NCI-H2107 treated with DMSO at 0.1 percent for 48 hours (cell line): ENCODE measurements at regions not wholly inside any gene's neighbourhood (a gene's known extent, or its start where the extent isn't known, plus 50 kb on each side); places are given as distances from the start of the nearest gene placed in this dataset.

Source experiments
- DNase-seq: peaks from one replicate; lab custom pipeline; 2025; ENCODE audit not compliant: unreplicated experiment; lab: John Stamatoyannopoulos, UW

DNA sequence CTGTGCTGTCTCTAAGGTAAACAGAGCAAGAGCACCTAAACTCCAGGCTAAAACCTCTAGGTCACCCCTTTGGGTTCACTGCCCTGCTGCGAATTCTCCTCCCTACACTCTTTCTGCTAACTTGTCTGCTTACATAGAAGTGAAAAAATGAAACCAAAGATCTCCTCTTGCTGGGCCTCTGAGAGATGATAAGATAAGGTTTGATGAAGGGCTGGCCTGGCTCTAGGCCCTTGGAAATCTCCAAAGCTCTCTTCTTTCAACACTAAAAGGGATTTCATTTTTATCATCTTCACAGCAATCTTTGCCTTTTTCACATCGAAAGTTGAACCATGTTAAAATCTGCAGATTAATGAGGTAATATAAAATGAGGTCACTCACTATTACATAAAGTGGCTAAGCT is 450.8 kb upstream of the TLE4 start:
- DNase-seq = no peak

DNA sequence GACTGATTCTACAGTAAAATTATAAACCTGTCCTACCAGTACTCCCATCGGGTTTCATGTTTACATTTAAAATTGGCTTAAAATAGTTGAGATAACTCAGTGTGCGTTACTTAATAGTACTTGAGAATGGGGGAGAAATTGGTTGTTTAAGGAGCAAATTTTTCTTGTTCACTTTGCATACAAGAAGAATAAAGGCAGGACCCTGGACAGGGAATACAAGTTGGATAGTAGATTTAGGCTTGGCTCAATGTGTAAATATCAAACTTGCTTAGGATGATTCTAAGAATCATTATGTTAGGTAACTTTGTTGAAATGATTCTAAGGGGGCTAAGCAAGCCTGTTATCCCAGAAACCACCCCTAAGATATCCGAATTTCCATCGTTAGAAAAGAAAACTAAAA is 448.4 kb upstream of the TLE4 start:
- no peak for DNase-seq

DNA sequence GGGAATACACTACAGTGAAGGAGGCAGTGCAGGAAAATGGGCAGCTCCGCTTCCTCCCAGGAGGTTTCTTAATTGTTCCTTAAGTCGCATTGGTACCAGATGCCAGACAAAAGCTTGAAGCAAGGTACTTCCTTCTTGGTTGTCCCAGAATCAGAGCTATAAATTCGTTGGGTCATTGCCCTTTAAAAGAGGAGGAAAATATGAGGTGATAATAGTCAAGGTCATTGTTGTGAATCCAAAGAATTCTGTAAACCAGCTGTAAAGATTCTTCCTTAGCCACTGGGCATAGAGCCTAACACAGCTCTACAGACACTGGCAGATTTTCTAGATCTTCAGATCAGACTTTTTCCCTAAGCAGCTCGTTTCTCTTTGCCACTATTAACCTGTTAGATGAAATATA is 444.1 kb upstream of the TLE4 start:
- no peak for DNase-seq

DNA sequence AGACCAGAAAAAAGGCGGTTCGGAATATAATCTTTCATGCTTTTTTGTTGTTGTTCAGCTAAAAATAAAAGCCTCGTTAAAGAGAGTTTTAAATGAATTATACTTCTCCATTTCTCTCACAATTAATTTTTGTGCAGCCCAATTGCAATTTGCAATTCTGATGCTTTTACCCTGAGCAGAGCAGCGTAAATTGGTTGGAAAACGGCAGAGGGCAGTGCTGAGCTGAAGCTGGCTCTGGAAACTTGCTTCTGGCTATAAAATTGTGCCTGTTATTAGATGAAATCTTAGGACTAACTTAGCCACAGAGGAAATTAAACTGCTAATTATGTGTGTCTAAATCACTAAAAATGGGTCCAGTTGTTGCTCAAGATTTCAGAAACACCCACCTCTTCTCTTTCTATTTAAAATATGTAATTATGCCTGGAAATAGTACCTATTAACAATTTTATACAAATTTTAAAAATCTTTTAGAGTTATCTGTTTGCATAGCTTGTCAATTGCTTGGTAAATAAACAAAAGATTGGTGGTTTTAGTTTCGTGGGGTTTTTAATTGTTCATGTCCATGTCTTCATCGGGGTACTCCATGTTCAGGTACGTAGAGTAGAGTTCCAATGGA is 441.8 kb upstream of the TLE4 start:
- DNase-seq = peak; percentile 19

DNA sequence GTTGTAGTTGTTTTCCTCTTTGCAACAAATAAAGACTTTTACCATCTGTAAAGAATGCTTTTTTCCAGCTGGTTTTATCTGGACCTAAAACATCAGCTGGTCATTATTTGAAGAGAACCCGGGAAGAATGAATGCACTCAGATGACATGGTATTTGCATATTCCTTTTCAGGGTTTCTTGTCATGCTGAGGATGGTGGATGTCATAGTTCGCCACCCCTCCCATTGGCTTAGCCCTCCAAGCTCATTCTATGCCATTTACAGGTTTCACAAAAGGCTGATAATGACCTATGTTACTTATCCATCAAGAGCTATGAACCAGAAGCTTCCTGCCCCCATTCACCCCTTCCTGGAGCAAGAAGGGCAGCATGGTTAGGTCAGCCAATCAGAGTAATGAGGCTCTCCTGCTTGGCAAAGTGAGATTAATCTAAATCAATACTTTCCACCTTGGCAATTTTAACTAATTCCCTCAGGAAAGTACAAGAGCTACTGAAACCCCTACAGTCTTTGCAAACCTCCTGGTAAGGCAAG is 440.5 kb upstream of the TLE4 start:
- no peak for DNase-seq

DNA sequence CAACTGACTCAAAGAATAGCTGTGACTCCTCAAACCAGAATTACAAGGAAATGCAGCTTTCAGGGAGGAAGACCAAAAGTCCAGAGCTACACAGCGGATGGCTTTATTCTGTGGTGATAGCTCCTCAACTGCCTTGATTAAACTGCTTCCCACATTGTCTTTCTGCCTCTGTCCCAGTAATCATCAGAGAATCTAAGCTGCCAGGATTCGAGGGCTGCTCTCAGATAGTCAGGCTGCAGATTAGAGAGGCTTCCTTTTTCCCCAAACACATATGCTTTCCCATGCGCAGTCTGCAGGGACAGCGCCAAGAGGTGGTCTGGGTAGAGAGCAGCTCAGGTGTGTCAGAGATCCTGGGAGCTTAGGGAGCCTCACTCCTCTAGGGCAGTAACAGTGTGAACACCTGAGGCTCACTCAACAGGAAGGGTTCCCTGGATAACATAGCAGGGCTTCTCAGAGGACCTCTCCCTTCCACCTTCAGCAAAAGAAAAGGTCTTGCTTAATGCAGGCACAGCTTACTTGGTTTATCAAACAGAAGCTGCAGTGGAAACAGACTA is 439.9 kb upstream of the TLE4 start:
- DNase-seq = no peak

DNA sequence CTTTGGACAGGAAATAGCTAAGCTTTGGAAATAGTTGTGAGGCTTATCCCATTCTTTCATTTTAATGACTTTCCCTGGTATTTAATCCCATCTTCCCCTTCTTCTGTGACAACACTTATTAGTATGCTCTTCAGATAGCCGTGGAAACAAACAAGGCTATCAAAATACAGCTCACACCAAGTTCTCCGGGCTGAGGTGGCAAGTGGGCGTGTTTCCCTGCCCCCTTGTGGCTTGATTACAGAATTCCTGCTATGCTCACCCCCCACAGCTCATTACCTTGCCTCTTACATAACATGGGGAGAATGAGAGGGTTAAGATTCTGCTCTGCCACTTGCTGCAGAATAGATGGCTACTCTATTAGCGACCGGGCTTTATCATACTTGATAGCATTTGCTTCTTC is 437.1 kb upstream of the TLE4 start:
- no peak for DNase-seq

DNA sequence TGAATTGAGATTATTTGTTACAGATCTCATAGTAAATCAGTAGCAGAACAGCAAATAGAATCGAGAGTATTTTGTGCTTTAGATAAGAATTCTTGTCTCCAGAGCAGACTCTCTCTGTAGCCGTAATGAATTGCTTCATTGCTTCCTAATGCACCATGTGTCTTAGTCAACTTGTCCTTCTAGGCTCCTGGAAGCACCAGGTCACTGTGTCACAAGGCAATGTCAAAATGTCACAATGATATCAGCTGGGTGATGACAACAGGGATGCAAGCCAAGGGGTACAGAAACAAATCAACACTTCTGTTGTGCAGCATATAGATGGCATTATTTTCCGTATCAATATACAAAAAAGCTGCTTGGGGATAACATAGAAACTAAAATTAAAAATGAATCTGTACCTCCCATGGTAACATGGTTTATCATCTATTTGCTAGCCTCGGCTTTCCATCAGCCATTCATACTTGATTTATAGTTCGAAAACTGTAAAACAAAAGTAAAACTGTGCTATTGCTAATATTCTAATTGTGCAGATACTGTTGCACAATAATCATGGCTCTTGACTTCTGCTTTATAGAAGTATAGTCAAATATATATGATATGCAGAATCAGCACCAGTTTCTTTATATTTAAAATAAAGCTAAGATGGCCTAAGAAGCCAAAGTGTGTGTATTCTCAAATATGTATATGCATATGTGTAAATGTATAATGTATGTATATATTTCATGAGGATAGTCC is 435.9 kb upstream of the TLE4 start:
- DNase-seq = no peak

DNA sequence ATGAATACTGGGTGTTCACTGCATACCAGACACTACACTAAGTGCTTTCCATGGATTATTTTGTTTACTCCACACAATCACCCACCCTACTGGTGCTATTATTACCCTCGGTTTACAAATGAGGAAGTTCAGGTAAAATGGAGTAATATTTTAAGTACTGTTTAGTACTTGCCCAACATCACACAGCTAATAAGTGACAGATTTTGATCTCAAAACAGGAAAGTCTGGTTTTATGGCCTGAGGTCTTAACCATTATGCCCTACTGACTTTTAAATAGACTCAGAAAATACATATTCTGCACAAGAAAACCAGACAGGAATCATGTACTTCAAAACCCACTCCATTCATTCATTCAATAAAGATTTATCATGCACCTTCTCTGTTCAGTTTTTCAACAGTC is 431.0 kb upstream of the TLE4 start:
- no peak for DNase-seq

DNA sequence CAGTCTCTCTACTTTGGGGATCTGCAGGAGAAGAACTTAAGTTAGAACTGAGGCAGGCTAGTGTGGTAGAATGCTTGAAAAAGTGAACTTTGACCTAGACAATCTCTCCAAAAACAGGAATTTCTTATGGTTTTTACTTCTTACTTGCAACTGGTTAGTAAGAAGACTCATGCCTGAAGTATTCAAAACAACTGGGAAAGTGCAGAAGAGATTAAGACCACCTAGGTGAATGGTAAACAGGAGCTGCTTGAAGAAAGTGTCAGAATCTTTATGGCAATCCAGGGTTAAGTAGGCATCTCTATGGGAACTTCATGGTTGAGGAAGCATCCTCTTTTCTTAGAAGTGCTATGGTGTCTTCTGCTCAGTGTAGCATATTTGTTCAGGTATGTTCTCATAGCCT is 428.6 kb upstream of the TLE4 start:
- no peak for DNase-seq

DNA sequence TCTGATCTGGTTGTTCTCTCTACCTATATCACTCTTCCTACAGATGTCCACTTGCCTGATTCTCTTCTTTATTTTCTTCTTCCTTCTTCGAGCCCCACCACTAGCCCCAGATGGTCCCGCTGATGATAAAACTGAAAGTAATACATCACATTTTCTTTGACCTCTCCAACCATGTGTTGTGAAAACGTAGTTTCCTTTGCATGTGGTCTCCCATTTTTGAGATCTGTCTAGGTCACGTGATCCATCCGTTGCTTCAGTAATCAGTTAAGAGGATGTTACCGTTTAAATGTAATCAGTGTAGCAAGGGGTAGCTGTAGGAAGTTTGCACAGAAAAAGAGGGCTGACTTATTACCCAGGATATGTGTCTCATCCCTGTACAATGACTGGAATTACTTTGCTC is 426.3 kb upstream of the TLE4 start:
- no peak for DNase-seq

DNA sequence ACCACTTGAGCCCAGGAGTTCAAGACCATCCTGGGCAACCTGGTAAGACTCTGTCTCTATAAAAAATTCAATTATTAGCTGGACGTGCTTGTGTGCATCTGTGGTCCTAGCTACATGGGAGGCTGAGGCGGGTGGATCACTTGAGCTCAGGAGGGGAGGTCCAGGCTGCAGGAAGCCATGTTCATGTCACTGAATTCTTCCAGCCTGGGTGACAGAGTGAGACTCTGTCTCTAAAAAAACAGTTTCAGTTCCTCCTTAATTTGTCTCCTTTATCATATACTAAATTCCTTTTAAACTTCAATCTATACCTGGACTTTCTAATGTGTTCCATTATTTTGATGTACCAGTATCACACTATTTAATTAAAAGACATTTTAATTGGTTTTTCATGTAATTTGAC is 422.2 kb upstream of the TLE4 start:
- no peak for DNase-seq

DNA sequence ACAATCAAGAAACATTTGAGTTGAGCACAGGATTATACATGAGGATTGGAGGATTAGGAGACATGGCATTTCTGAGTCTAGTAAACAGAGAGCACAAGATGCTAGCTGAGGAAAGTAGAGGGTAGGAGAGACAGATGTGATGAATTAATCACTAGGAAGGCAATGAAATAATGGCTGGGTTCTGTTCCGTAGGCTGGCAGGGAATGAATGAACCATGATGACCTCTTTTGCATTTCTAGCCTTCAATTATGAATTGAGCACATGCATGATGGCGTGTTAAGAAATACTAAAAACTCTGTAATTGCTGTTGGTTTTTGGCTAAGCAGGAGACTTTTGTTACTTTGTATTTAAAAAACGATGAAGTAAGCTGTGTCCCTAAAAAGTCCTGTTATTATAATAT is 420.0 kb upstream of the TLE4 start:
- DNase-seq = no peak

DNA sequence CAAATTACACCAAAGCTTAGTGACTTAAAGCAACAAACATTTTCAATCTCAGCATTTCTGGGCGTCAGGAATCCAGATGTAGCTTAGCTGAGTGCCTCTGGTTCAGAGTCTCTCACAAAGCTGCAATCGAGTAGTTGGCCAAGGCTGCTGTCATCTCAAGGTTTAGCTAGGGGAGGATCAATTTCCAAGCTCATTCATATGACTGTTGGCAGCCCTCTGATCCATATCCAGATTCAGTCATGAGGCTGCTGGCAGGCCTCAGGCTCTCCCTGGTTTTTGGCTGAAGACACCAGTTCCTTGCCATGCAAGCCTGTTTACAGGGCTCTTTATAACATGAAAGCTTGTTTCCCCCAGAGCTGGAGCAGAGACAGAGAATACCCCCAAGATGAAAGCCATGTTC is 419.5 kb upstream of the TLE4 start:
- DNase-seq = no peak

DNA sequence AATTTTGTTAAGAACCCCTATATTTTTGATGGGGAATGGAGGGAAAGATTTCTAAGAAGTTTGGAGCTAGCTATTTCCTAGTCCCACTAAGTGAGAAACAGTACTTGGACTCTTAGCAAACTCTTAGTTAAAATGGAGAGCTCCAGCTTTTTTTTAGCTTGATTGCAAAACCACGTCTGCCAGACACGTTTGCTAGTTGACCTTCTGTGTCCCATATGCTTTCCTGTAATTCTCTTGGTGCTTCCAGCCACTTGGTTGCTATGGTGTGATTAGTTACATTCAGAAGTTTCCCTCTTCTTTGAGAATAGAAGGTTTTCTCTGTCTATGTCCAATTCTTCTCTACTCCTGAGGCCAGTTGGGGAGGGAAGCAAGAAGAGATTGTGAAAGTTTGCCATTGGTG is 417.0 kb upstream of the TLE4 start:
- DNase-seq = no peak

DNA sequence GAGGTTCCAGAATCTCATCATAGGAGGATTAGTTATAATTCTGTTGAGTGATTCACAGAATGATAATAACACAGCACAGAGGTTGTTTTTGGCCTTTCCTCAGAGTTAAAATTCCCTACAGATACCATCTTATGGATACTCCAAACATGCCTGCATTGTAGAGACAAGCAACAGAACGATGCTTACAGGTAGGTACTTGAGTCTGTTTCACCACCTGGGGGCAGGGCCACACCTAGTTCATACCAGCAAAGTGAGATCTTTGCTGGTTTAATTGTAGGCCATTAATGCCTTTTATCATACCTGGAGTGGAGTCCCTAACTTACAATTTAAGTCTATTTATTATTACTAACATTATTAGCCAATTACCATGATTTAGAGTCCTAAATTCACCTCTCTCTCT is 416.5 kb upstream of the TLE4 start:
- DNase-seq = no peak

DNA sequence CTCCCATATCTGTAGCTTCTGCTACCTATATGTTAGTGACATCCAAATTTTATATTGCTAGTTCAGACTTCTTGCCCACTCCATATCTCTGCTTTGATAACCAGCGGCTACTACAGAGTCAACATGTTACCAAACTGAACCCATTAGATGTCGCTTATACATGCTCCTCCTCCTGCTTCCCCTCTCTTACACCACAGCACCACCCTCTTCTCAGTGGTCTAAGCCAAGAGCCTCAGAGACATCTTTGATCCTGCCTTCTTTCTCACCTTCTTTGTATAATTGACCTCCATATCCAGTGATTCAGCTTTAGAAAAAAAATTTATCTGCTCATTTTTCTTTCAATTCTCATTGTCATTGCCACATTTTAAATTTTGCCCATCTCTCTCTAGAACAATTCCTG is 408.2 kb upstream of the TLE4 start:
- DNase-seq = no peak

DNA sequence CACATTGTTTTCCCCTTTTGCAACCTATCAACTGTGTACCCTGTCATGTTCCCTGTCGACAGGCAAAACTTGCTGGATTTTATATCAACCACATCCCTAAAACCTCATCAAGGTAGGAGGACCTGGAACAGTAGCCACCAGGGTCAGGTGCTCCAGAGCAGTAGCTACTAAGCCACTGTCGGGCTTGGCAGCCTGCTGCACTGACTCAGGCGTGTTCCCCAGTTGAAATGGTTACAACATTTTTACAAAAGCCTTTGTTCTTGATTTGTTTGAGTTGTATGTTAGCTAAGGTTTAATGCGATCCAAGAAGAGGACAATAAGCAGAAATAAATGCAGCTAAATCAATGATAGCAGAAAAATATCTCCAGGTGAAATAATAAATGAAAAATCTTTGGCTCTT is 407.4 kb upstream of the TLE4 start:
- no peak for DNase-seq

DNA sequence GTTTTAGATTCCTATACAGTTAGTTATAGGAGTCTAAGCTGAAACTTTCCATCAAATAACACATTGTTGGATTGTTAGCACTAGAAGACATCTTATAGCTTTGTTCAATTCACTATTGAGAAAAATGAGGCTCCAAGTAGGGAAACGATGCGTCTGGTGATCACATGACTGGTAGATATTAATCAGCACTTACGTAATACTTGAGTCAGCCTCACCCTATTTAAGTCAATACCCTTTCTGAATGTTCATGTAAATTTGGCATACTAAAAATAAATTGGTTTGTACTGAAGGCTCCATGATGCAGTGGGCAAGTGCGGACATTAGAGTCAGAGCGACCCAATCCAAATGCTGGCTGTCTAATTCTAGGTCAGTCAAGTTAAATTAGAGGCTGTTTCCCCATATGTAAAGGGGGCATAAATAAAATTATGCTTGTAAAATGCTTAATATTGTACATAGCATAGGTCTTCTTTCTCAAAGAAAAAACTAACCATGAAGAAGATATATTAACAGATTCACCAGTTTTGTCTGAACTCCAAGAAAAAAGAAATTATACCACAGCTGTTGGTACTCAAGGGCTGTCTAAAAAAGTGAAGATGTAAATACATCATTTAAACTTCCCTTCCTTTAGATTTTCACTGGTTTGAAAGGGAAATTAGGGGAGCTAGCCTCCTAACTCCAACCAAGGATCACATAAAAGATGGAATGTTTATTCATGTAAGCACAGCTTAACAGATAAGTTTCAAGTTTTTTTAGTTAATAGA is 406.6 kb upstream of the TLE4 start:
- DNase-seq = no peak

DNA sequence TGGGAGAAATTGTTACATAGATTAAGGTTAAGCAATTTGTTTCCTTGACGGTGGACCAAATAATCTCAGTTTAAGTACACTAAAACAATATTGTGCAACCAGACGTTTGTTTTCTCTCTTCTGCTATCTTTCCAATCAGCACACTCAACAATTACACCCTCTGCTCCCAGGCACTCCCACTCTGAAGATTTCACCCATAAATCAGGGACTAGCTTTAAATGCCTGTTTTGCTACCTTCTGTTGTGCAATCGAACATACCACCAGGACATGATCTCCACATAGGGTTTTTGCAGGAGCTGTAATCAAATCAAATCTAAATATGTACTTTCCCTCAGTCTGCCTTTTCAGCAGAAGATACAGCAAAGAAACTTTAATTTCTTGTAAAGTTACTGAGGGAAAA is 405.8 kb upstream of the TLE4 start:
- no peak for DNase-seq

DNA sequence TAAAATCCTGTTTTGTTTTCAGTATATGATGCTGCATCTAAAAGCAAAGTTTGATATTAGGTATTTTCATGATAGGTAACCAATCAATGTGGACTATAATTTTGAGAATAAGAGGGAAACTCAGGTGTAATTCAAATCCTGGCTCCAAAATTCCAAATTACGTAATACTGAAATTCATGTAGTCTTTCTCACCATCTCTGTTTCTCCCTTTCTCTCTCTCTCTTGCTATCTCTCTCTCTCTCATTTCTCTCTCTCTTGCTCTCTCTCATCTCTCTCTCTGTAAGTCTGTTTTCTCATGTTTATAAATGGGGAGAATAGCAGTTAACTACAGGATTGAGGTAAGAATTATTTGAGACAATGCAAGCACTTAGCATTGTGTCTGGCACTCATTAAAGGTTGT is 401.1 kb upstream of the TLE4 start:
- no peak for DNase-seq

DNA sequence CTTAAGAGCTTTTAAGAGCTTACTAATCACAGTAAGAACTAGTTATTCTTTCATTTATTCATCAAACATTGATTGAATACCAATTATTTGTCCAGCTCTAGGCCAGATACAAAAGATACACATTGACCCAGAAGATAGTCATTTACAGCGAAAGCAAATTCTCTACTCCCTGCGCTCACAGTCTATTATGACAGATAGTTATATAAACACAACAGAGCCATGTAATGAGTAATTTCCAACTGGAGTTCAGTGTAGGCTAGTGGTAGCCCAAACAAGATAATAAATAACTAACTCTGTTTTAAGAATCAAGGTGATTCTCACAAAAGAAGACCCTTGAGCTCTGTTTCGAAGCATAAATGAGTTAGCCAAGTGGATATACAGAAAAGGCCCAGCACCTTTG is 397.8 kb upstream of the TLE4 start:
- no peak for DNase-seq
